Upper lobe of right lung (tissue), 1 donor: ENCODE measurements at regions not wholly inside any gene's neighbourhood (a gene's known extent, or its start where the extent isn't known, plus 50 kb on each side); places are given as distances from the start of the nearest gene placed in this dataset.
"Not testable (repeated sequence)": the region's sequence is repeated elsewhere in the genome, so short reads cannot be mapped to it uniquely, and the experiment has no call there.

Experiments
- ATAC-seq: fragments of 200-7000 bp; cut with Tn5 transposase; one replicate; pipeline ENCODE4 v1.9.1; 2020; ENCODE audit warnings: mild to moderate bottlenecking, moderate library complexity
- DNase-seq: peaks from one replicate; pipeline ENCODE4 v3.0.0-alpha.2; 2020
- H3K27ac ChIP-seq: fragments of 200-600 bp; one replicate; pipeline ENCODE4 v1.8.0; 2022
- H3K27me3 ChIP-seq: fragments of 200-600 bp; one replicate; pipeline ENCODE4 v1.8.0; 2022; ENCODE audit warnings: mild to moderate bottlenecking
- H3K36me3 ChIP-seq: fragments of 200-600 bp; one replicate; pipeline ENCODE4 v1.8.0; 2022
- H3K4me1 ChIP-seq: fragments of 200-600 bp; one replicate; pipeline ENCODE4 v1.8.0; 2022
- H3K4me3 ChIP-seq: fragments of 200-600 bp; one replicate; pipeline ENCODE4 v1.8.0; 2022; ENCODE audit warnings: mild to moderate bottlenecking
- H3K9me3 ChIP-seq: fragments of 200-600 bp; one replicate; pipeline ENCODE4 v1.8.0; 2022
- CTCF ChIP-seq: fragments of 200-600 bp; IDR thresholded peaks from one replicate; pipeline ENCODE4 v1.8.0; 2022; ENCODE audit warnings: antibody characterized with exemption
- intact Hi-C: fragments of 100-400 bp; cut with DNase I; formaldehyde crosslinking; loops from one replicate; pipeline ENCODE4 v1.11.0; 2022
- donor health status: DM: no; HTN: yes; CAD: no; lungs with severe emphysema.

- DNase-seq, result no peak
- H3K36me3 ChIP-seq, result no peaks in the 10 kb centered on the region
- H3K4me1 ChIP-seq, result no peaks in the 10 kb centered on the region
- no peak for TF ChIP-seq CTCF
- no peak for ATAC-seq
- H3K9me3 ChIP-seq, result peaks cover 4% of the 10 kb centered on the region
- H3K27ac ChIP-seq, result no peak overlapping the region
- intact Hi-C loops, result no loop called here
- H3K4me3 ChIP-seq, result no peak overlapping the region
- H3K27me3 ChIP-seq, result no peaks in the 10 kb centered on the region
Measured at GRCh38 chr3:20490996-20491395, 305.0 kb upstream of the SGO1 start.

- intact Hi-C loops, result no loop called here
- DNase-seq, result no peak
- Histone ChIP-seq H3K27me3 (no peaks in the 10 kb centered on the region), H3K27ac (no peak overlapping the region), H3K9me3 (peaks cover 9% of the 10 kb centered on the region), H3K4me3 (no peak overlapping the region), H3K4me1 (no peaks in the 10 kb centered on the region), H3K36me3 (no peaks in the 10 kb centered on the region)
- no peak for TF ChIP-seq CTCF
- ATAC-seq, result no peak
Measured at GRCh38 chr3:20488151-20488550, 302.1 kb upstream of the SGO1 start.

GRCh38 chr3:20484126-20484525 lies 298.1 kb upstream of the SGO1 start:
- Histone ChIP-seq H3K27me3 (no peaks in the 10 kb centered on the region), H3K4me3 (no peak overlapping the region), H3K4me1 (no peaks in the 10 kb centered on the region), H3K9me3 (peaks cover 9% of the 10 kb centered on the region), H3K36me3 (no peaks in the 10 kb centered on the region), H3K27ac (no peak overlapping the region)
- intact Hi-C loops, result no loop called here
- DNase-seq, result no peak
- no peak for TF ChIP-seq CTCF
- ATAC-seq, result no peak

GRCh38 chr3:20482350-20482749 lies 296.3 kb upstream of the SGO1 start:
- no peak for TF ChIP-seq CTCF
- Histone ChIP-seq H3K9me3 (peaks cover 9% of the 10 kb centered on the region), H3K4me3 (no peak overlapping the region), H3K27me3 (no peaks in the 10 kb centered on the region), H3K36me3 (no peaks in the 10 kb centered on the region), H3K27ac (no peak overlapping the region), H3K4me1 (no peaks in the 10 kb centered on the region)
- intact Hi-C loops, result no loop called here
- no peak for DNase-seq
- ATAC-seq, result peak; percentile 16

- no peak for TF ChIP-seq CTCF
- intact Hi-C loops, result no loop called here
- Histone ChIP-seq H3K9me3 (peaks cover 9% of the 10 kb centered on the region), H3K4me3 (no peak overlapping the region), H3K27ac (no peak overlapping the region), H3K27me3 (no peaks in the 10 kb centered on the region), H3K4me1 (no peaks in the 10 kb centered on the region), H3K36me3 (no peaks in the 10 kb centered on the region)
- DNase-seq, result no peak
- no peak for ATAC-seq
Measured at GRCh38 chr3:20480786-20481365, 294.9 kb upstream of the SGO1 start.

- DNase-seq (no peak), ATAC-seq (no peak)
- H3K4me1 ChIP-seq, result no peaks in the 10 kb centered on the region
- TF ChIP-seq CTCF, result no peak
- no peaks in the 10 kb centered on the region for H3K27me3 ChIP-seq
- intact Hi-C loops, result no loop called here
- peaks cover under 1% of the 10 kb centered on the region for H3K9me3 ChIP-seq
- H3K27ac ChIP-seq, result no peak overlapping the region
- no peak overlapping the region for H3K4me3 ChIP-seq
- no peaks in the 10 kb centered on the region for H3K36me3 ChIP-seq
Measured at GRCh38 chr3:20478436-20478835, 292.4 kb upstream of the SGO1 start.

GRCh38 chr3:20464237-20464636 lies 278.2 kb upstream of the SGO1 start:
- H3K9me3 ChIP-seq, H3K4me3 ChIP-seq, H3K4me1 ChIP-seq, H3K27ac ChIP-seq, H3K27me3 ChIP-seq, DNase-seq, intact Hi-C loops, ATAC-seq, H3K36me3 ChIP-seq: not testable (repeated sequence)
